Right lobe of liver (tissue), 6 donors: ENCODE measurements at regions not wholly inside any gene's neighbourhood (a gene's known extent, or its start where the extent isn't known, plus 50 kb on each side); places are given as distances from the start of the nearest gene placed in this dataset.

Experiments used
- ATAC-seq, 4 donors: fragments of 200-7000 bp; cut with Tn5 transposase; one replicate each; pipeline ENCODE4 v1.9.1; 2020; ENCODE audit warnings: mild to moderate bottlenecking in 4 of 4, moderate library complexity in 4 of 4
- DNase-seq, 3 donors: peaks; one replicate each; pipeline ENCODE4 v3.0.0-alpha.2; 2020
- H3K27ac ChIP-seq, 3 donors: fragments of 200-600 bp; one replicate each; pipeline ENCODE4 v1.8.0; 2022
- H3K27me3 ChIP-seq, 2 donors: fragments of 200-600 bp; one replicate each; pipeline ENCODE4 v1.8.0; 2022
- H3K36me3 ChIP-seq, 4 donors: fragments of 200-600 bp; sonication (generic) in 1 of 4; one replicate each; pipeline versions ENCODE4 v1.5.1 to v1.8.0; 2017 to 2022; ENCODE audit warnings: control low read depth in 1 of 4
- H3K4me1 ChIP-seq, 4 donors: fragments of 200-600 bp; sonication (generic) in 1 of 4; one replicate each; pipeline versions ENCODE4 v1.5.1 to v1.8.0; 2017 to 2022; ENCODE audit warnings: control low read depth in 1 of 4
- H3K4me3 ChIP-seq, 3 donors: fragments of 200-600 bp; one replicate each; pipeline ENCODE4 v1.8.0; 2022
- H3K9me3 ChIP-seq, 4 donors: fragments of 200-600 bp; sonication (generic) in 1 of 4; one replicate each; pipeline versions ENCODE4 v1.5.1 to v1.8.0; 2017 to 2022; ENCODE audit warnings: control low read depth in 1 of 4
- CTCF ChIP-seq, 4 donors: fragments of 200-600 bp in 3 of 4; fragments of 450-650 bp in 1 of 4; IDR thresholded peaks; one replicate each; pipeline versions ENCODE4 v1.5.1 to v1.8.0; 2016 to 2022; ENCODE audit warnings: antibody characterized with exemption in 4 of 4, mild to moderate bottlenecking in 2 of 4
- POLR2A ChIP-seq: fragments of 450-650 bp; IDR thresholded peaks from one replicate; pipeline ENCODE4 v1.6.1; 2017; ENCODE audit warnings: antibody characterized with exemption, mild to moderate bottlenecking
- WGBS: methylation state at CpG from one replicate; pipeline ENCODE4 v1.1.6; 2018; ENCODE audit warnings: low coverage, low lambda C conversion rate; ENCODE audit not compliant: insufficient coverage; ENCODE audit errors: missing lambda C conversion rate; 5-methylcytosine and 5-hydroxymethylcytosine counted together
- intact Hi-C, 2 donors: fragments of 100-400 bp; cut with DNase I; formaldehyde crosslinking; loops; one replicate each; pipeline versions ENCODE4 v1.11.2 to v1.14.1; 2022
- donor health status: DM: no; HTN: yes; CAD: no.
- donor health status: DM: no; HTN: no; CAD: no.
- donor health status: DM: no; HTN: no; CAD: no.
- donor health status: DM: no; HTN: yes; CAD: no.
- donor health status: DM: no; HTN: yes; CAD: no.

DNA sequence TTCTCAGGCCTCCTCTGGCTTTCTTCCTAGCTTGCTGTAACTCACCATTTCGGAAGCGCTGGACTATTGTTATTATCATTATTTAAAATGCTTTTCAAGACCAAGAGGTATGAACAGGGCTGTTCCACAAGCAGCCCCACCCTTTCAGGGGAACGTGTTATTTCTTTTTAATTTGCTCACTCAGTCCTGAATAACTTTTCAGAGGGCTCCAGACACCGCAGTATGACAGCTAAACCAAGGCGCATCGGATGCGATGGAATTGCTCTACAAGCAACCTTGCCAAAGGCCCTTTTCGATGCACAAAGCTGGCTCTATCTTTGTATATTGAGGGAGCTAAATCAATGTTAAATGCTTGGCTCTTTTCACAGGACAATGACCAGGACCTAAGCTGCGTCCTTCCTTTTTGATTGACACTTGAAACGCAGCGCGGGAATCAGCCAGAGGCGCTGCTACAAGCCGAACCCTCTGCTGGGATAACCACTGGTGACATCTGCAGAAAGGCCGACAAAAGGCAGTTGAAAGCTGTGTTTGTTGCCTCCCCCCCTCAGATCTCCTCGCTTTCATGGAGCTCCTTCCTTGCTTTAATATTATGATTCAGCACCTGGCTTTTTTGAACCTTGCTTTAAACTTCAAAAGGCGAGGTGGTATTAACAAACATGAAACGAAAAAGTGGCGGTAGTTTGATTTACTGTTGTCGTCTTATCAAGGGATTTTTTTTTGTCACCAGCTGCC lies 204.7 kb upstream of the PROX1 start:
- Histone ChIP-seq H3K4me1 (peaks cover 0 to 3% (median 1%) of the 10 kb centered on the region in 4 donors), H3K36me3 (no peaks in the 10 kb centered on the region), H3K9me3 (no peaks in the 10 kb centered on the region), H3K27me3 (no peaks in the 10 kb centered on the region), H3K27ac (no peak overlapping the region), H3K4me3 (no peak overlapping the region)
- TF ChIP-seq POLR2A: no peak
- no peak for TF ChIP-seq CTCF (IDR thresholded peaks at IDR 0.05)
- ATAC-seq (no peak), DNase-seq (no peak)
- WGBS: 80% methylated on average over 16 of the region's 20 CpGs
- intact Hi-C loops: no loop called here

- H3K27me3 ChIP-seq: no peaks in the 10 kb centered on the region
- H3K27ac ChIP-seq: no peak overlapping the region
- no peaks in the 10 kb centered on the region for H3K9me3 ChIP-seq
- no peak for ATAC-seq
- H3K4me1 ChIP-seq: no peaks in the 10 kb centered on the region
- no peak for DNase-seq
- no peaks in the 10 kb centered on the region for H3K36me3 ChIP-seq
- no peak overlapping the region for H3K4me3 ChIP-seq
- TF ChIP-seq POLR2A (no peak), CTCF (IDR thresholded peaks at IDR 0.05) (no peak)
- WGBS: 56% methylated on average over 2 of the region's 2 CpGs
- intact Hi-C loops: no loop called here
Observed at GRCh38 chr1:213783893-213784292, 203.9 kb upstream of the PROX1 start.

GRCh38 chr1:213786683-213787082 lies 201.1 kb upstream of the PROX1 start:
- DNase-seq (no peak), ATAC-seq (no peak)
- no peaks in the 10 kb centered on the region for H3K27me3 ChIP-seq
- H3K4me3 ChIP-seq: no peak overlapping the region
- 76% methylated on average over 2 of the region's 2 CpGs for WGBS
- TF ChIP-seq POLR2A: no peak
- no peak for TF ChIP-seq CTCF (IDR thresholded peaks at IDR 0.05)
- intact Hi-C loops: no loop called here
- no peaks in the 10 kb centered on the region for H3K9me3 ChIP-seq
- no peaks in the 10 kb centered on the region for H3K4me1 ChIP-seq
- H3K27ac ChIP-seq: no peak overlapping the region
- no peaks in the 10 kb centered on the region for H3K36me3 ChIP-seq

- no peaks in the 10 kb centered on the region for H3K36me3 ChIP-seq
- TF ChIP-seq POLR2A: no peak
- no peak for TF ChIP-seq CTCF (IDR thresholded peaks at IDR 0.05)
- H3K4me1 ChIP-seq: no peaks in the 10 kb centered on the region
- H3K4me3 ChIP-seq: no peak overlapping the region
- no peaks in the 10 kb centered on the region for H3K27me3 ChIP-seq
- peak in 1 of 4 donors; percentile 27 for ATAC-seq
- H3K27ac ChIP-seq: no peak overlapping the region
- WGBS: 57% methylated on average over 3 of the region's 3 CpGs
- H3K9me3 ChIP-seq: no peaks in the 10 kb centered on the region
- intact Hi-C loops: no loop called here
- DNase-seq: no peak
Observed at GRCh38 chr1:213790565-213790964, 197.2 kb upstream of the PROX1 start.
